ENCODE measurements at regions not wholly inside any gene's neighbourhood (a gene's known extent, or its start where the extent isn't known, plus 50 kb on each side); places are given as distances from the start of the nearest gene placed in this dataset.

GRCh38 chr4:38609614-38610013, 54.4 kb upstream of the KLF3 start:
- DNase-seq, result no peak

DNA sequence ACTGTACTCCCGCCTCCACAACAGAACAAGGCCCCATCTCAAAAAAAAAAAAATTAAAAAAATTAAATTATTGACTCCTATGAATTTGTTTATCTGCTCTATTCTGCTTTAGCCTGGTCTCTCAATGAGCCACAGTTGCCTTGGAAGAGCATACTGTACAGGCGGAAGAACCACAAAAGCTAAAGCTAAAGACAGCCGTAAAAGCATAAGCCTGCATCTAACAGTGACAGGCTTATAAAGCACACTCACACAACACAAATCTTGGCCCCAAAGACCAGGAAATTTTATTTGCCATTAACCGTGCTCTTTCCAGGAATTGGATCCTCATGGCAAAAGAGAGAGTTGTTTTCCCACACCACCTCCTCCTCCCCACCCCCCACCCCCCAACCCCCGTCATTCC, 53.5 kb upstream of the KLF3 start:
- no peak for DNase-seq

DNA sequence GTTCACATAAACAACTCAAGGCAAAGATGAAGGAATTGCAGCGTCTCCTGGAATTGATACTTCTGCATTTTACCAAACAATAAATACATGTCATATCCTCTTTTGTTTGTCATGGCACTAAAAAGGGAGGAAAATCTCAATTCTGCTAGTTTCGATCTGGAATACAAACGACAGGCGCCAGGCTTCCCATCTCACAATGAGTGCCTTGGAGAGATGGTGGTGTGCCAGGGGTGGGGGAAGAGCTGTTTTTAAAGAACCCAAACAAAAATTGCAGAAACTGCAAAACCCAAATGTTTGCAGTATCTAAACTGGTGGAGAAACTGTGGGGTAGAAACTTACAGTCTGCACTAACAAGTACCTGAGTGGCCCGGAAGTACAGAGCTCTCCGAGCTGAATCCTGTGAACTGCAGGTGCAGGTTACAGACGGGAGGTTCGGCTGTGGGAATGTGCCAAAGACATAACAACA, 53.0 kb upstream of the KLF3 start:
- no peak for DNase-seq

- no peak for DNase-seq
Measured at GRCh38 chr4:38611676-38612075, 52.3 kb upstream of the KLF3 start.

- no peak for DNase-seq
Measured at GRCh38 chr4:38612646-38613414, 51.2 kb upstream of the KLF3 start.
